NT2/D1 (cell line): ENCODE measurements at regions not wholly inside any gene's neighbourhood (a gene's known extent, or its start where the extent isn't known, plus 50 kb on each side); places are given as distances from the start of the nearest gene placed in this dataset.

Source experiments
- SUZ12 ChIP-seq: IDR thresholded peaks from 2 replicates; pipeline ENCODE4 v1.6.1; 2011; ENCODE audit not compliant: insufficient read length, insufficient read depth; ENCODE audit errors: extremely low read depth
- YY1 ChIP-seq: IDR thresholded peaks from 2 replicates; pipeline ENCODE4 v1.6.1; 2011; ENCODE audit not compliant: insufficient read length, insufficient read depth
- ZNF274 ChIP-seq: IDR thresholded peaks from 2 replicates; pipeline ENCODE4 v1.6.1; 2011; ENCODE audit warnings: mild to moderate bottlenecking, low read depth, low read length

GRCh38 chr20:12640251-12640650 is 368.5 kb upstream of the SPTLC3 start:
- no peak for TF ChIP-seq YY1
- no peak for TF ChIP-seq SUZ12
- TF ChIP-seq ZNF274: no peak
